ENCODE measurements at regions not wholly inside any gene's neighbourhood (a gene's known extent, or its start where the extent isn't known, plus 50 kb on each side); places are given as distances from the start of the nearest gene placed in this dataset.

DNA sequence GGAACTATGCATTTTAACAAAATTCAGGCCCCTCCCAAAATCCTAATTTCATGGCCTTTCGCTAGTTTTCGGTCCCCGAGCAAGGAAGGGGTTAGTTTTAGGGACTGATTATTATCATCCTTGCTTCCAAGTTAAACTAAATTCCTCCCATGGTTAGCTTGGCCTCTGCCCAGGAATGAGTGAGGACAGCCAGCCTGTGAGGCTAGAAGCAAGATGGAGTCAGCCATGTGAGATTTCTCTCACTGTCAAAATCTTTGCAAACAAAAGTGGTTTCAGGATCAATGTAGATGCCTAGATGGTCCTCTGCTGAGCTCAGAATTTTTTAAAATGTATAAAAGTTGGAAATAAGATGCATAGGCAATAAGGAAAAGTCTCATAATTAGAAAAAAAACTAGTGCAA lies 208.9 kb downstream of the RSL24D1 start:
- no peak for TF ChIP-seq CTCF (IDR thresholded peaks at IDR 0.05; ENCODE audit: insufficient read depth, low read depth, low read length)
- H3K4me3 ChIP-seq (ENCODE audit: low read depth, low read length), result no peak overlapping the region
- DNase-seq (ENCODE audit: low read depth), result no peak

DNA sequence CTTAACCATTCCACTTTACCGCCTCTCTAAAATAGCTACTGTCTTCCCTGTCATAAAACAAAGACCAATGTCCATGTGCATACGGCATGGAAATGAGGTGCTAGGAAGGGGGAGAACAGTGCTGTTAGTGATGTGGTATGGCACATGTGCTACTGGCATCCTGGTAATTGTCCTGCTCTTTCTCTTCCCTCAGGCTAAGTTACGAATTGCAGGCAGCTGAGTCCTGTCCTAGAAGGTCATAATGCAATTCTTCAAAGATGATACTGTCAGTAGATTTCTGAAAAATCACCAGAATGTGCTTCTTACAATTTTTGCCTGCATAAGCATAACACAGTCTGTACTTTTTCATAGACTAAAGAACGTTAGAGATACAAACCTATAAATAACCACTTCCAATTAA lies 216.8 kb downstream of the RSL24D1 start:
- no peak overlapping the region for H3K4me3 ChIP-seq (ENCODE audit: low read depth, low read length)
- TF ChIP-seq CTCF (IDR thresholded peaks at IDR 0.05; ENCODE audit: insufficient read depth, low read depth, low read length), result no peak
- no peak for DNase-seq (ENCODE audit: low read depth)

GRCh38 chr15:54962637-54963036 lies 234.1 kb downstream of the RSL24D1 start:
- no peak overlapping the region for H3K4me3 ChIP-seq (ENCODE audit: low read depth, low read length)
- no peak for TF ChIP-seq CTCF (IDR thresholded peaks at IDR 0.05; ENCODE audit: insufficient read depth, low read depth, low read length)
- no peak for DNase-seq (ENCODE audit: low read depth)

GRCh38 chr15:54960266-54960665 lies 236.5 kb downstream of the RSL24D1 start:
- no peak for TF ChIP-seq CTCF (IDR thresholded peaks at IDR 0.05; ENCODE audit: insufficient read depth, low read depth, low read length)
- H3K4me3 ChIP-seq (ENCODE audit: low read depth, low read length), result no peak overlapping the region
- DNase-seq (ENCODE audit: low read depth), result no peak

DNA sequence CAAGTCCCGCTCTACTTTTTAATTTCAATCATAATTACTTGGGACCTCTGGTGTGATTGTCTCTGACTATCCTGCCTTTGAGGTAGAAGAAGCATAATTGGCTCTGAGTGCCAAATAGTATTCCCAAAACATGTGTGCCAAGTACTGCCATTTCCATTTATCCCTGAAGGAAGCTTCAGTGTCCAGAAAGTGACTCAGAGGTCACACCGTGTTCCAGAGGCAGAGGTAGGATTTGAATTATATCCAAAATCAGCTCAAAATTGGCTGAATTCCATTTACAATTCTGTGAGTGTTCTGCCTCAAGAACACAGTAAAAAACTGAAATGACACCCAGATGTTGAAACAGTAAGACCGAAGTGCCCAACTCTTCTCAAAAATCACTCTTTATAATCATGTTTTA lies 255.3 kb downstream of the RSL24D1 start:
- H3K4me3 ChIP-seq (ENCODE audit: low read depth, low read length), result no peak overlapping the region
- no peak for TF ChIP-seq CTCF (IDR thresholded peaks at IDR 0.05; ENCODE audit: insufficient read depth, low read depth, low read length)
- DNase-seq (ENCODE audit: low read depth), result no peak

DNA sequence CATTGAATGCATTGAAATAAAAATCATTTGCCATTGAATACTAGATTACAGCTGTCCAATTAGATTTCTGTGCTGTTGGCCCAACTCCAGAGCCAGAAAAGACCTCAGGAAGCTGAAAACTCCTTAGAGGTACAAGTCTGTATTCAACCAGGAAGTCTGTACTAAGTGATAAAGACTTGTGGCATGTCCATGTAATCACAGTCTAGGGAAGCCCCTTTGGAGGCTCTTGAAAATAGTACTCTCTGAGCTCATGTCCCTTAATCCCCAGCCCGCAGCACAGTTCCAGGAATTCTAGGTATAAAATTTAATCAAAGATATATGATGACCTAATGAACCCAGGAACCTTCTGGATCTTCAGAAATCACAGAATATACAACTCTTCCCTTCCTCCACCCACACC lies 279.4 kb downstream of the RSL24D1 start:
- TF ChIP-seq CTCF (IDR thresholded peaks at IDR 0.05; ENCODE audit: insufficient read depth, low read depth, low read length), result no peak
- DNase-seq (ENCODE audit: low read depth), result no peak

GRCh38 chr15:54915380-54915779 lies 281.4 kb downstream of the RSL24D1 start:
- no peak for TF ChIP-seq CTCF (IDR thresholded peaks at IDR 0.05; ENCODE audit: insufficient read depth, low read depth, low read length)
- no peak for DNase-seq (ENCODE audit: low read depth)
- H3K4me3 ChIP-seq (ENCODE audit: low read depth, low read length), result no peak overlapping the region

More for the DNA sequence above, 279.4 kb downstream of the RSL24D1 start:
- H3K4me3 ChIP-seq (ENCODE audit: low read depth, low read length), result no peak overlapping the region

Data from fibroblast of villous mesenchyme (primary cell).